Neuronal stem cell (in vitro differentiated cells): ENCODE measurements at regions not wholly inside any gene's neighbourhood (a gene's known extent, or its start where the extent isn't known, plus 50 kb on each side); places are given as distances from the start of the nearest gene placed in this dataset.

ENCODE experiments used
- DNase-seq: peaks from one replicate; pipeline ENCODE4 v3.0.0-alpha.2; 2013; ENCODE audit warnings: low spot score
- H2AFZ ChIP-seq: one replicate; pipeline ENCODE4 v1.6.1; 2013; ENCODE audit warnings: mild to moderate bottlenecking, low read length, inconsistent platforms
- H2AK5ac ChIP-seq: 2 replicates; pipeline ENCODE4 v1.6.1; 2013; ENCODE audit warnings: low read depth, mild to moderate bottlenecking, inconsistent platforms, low read length, moderate library complexity, mixed read lengths
- H2BK120ac ChIP-seq: 2 replicates; pipeline ENCODE4 v1.6.1; 2013; ENCODE audit warnings: low read depth, mild to moderate bottlenecking, inconsistent platforms, low read length, moderate library complexity, mixed read lengths
- H2BK12ac ChIP-seq: one replicate; pipeline ENCODE4 v1.6.1; 2013; ENCODE audit warnings: low read length, inconsistent platforms
- H2BK15ac ChIP-seq: 2 replicates; pipeline ENCODE4 v1.6.1; 2013; ENCODE audit warnings: mild to moderate bottlenecking, low read length, inconsistent platforms, mixed read lengths
- H2BK5ac ChIP-seq: one replicate; pipeline ENCODE4 v1.6.1; 2013; ENCODE audit warnings: inconsistent platforms, mild to moderate bottlenecking, low read length, moderate library complexity
- H3K14ac ChIP-seq: one replicate; pipeline ENCODE4 v1.6.1; 2013; ENCODE audit warnings: low read length, inconsistent platforms
- H3K18ac ChIP-seq: 2 replicates; pipeline ENCODE4 v1.6.1; 2013; ENCODE audit warnings: low read length, inconsistent platforms
- H3K23ac ChIP-seq: 2 replicates; pipeline ENCODE4 v1.6.1; 2013; ENCODE audit warnings: low read depth, mild to moderate bottlenecking, mixed read lengths, low read length, inconsistent platforms; ENCODE audit not compliant: poor library complexity
- H3K27ac ChIP-seq: replicated peaks from 3 replicates; pipeline ENCODE4 v1.5.1; 2013; ENCODE audit warnings: low read length, inconsistent platforms
- H3K27me3 ChIP-seq, 3 experiments: 2 replicates each; pipeline ENCODE4 v1.6.1; 2013; ENCODE audit warnings: low read length in 3 of 3, mild to moderate bottlenecking in 2 of 3, inconsistent platforms in 1 of 3, low read depth in 1 of 3, mixed read lengths in 1 of 3, moderate library complexity in 1 of 3; ENCODE audit not compliant: control insufficient read depth in 3 of 3, insufficient read depth in 3 of 3
- H3K36me3 ChIP-seq, 2 donors: replicated peaks in 1 of 2; 2 replicates each; pipeline ENCODE4 v1.6.1; 2013; ENCODE audit warnings: low read length in 2 of 2; ENCODE audit not compliant: control insufficient read depth in 2 of 2, insufficient read depth in 2 of 2
- H3K4ac ChIP-seq: 2 replicates; pipeline ENCODE4 v1.6.1; 2013; ENCODE audit warnings: inconsistent platforms, mild to moderate bottlenecking, low read length, moderate library complexity
- H3K4me1 ChIP-seq, 2 donors: 1 replicate in 1 of 2; 2 replicates in 1 of 2; pipeline ENCODE4 v1.6.1; 2013; ENCODE audit warnings: low read length in 2 of 2, low read depth in 1 of 2; ENCODE audit not compliant: control insufficient read depth in 2 of 2, insufficient read depth in 1 of 2
- H3K4me2 ChIP-seq: one replicate; pipeline ENCODE4 v1.6.1; 2013; ENCODE audit warnings: mild to moderate bottlenecking, low read length, inconsistent platforms; ENCODE audit not compliant: insufficient read depth, poor library complexity, severe bottlenecking
- H3K4me3 ChIP-seq, 2 donors: 2 replicates each; pipeline ENCODE4 v1.5.1; 2013; ENCODE audit warnings: low read length in 2 of 2, mild to moderate bottlenecking in 2 of 2, inconsistent platforms in 1 of 2, moderate library complexity in 1 of 2
- H3K79me1 ChIP-seq: one replicate; pipeline ENCODE4 v1.6.1; 2013; ENCODE audit warnings: low read depth, mild to moderate bottlenecking, inconsistent platforms, low read length, moderate library complexity
- H3K9ac ChIP-seq: one replicate; pipeline ENCODE4 v1.6.1; 2013; ENCODE audit warnings: mild to moderate bottlenecking, low read depth, low read length, inconsistent platforms; ENCODE audit not compliant: poor library complexity
- H3K9me3 ChIP-seq, 2 donors: replicated peaks in 1 of 2; 2 replicates each; pipeline versions ENCODE3 to v1.6.1; 2013; ENCODE audit warnings: low read length in 2 of 2, mild to moderate bottlenecking in 2 of 2, inconsistent platforms in 1 of 2, low read depth in 1 of 2, mixed read lengths in 1 of 2, moderate library complexity in 1 of 2; ENCODE audit not compliant: control insufficient read depth in 2 of 2, insufficient read depth in 1 of 2
- H4K8ac ChIP-seq: one replicate; pipeline ENCODE4 v1.6.1; 2013; ENCODE audit warnings: low read depth, mild to moderate bottlenecking, inconsistent platforms, low read length, moderate library complexity
- H4K91ac ChIP-seq: one replicate; pipeline ENCODE4 v1.6.1; 2013; ENCODE audit warnings: low read length, low read depth, mild to moderate bottlenecking, inconsistent platforms; ENCODE audit not compliant: poor library complexity
- WGBS, 2 donors: extraction: QIAGEN DNeasy Blood & Tissue Kit; methylation state at CpG; one replicate each; pipeline ENCODE4 v1.1.7; 2013; ENCODE audit warnings: missing lambda C conversion rate in 2 of 2, mixed read lengths in 1 of 2; ENCODE audit not compliant: insufficient read length in 2 of 2, insufficient replicate concordance in 1 of 2; ENCODE audit errors: extremely low coverage in 2 of 2; 5-methylcytosine and 5-hydroxymethylcytosine counted together

DNA sequence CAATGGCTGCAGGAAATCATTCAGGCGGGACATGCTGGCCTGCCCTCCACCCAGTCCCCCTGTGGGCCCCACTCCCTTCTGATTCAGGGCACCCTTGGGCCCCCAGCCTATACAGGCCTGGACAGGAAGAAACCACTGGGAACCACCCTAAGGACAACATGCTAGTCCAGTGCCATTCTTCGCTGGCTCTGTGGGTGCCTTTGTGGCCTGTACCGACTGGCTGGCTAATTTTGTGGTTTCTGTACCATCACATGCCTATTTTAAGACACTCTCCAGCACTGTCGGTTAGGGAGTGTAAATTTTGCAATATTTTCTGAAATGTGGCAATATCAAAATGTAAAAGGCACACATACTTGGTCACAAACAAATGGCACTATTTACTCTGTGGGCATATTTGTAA is 61.4 kb upstream of the POLG start:
- Histone ChIP-seq H3K14ac (no peak overlapping the region), H3K23ac (no peak overlapping the region), H4K8ac (no peak overlapping the region), H2AK5ac (no peak overlapping the region), H3K36me3 (no peaks in the 10 kb centered on the region), H3K79me1 (no peaks in the 10 kb centered on the region), H3K4me1 (peaks cover 10 to 17% of the 10 kb centered on the region in 2 donors), H4K91ac (no peak overlapping the region), H2AFZ (no peak overlapping the region), H3K27ac (no peak overlapping the region), H3K4me3 (no peak overlapping the region), H3K4me2 (no peak overlapping the region), H3K9ac (no peak overlapping the region), H3K18ac (no peak overlapping the region), H2BK5ac (no peak overlapping the region), H3K4ac (no peak overlapping the region), H3K9me3 (no peaks in the 10 kb centered on the region), H3K27me3 (peaks cover 33 to 92% (median 89%) of the 10 kb centered on the region in 3 experiments), H2BK12ac (no peak overlapping the region), H2BK15ac (no peak overlapping the region), H2BK120ac (no peak overlapping the region)
- DNase-seq = no peak
- WGBS, 2 donors = no CpG with 5 or more reads among the region's 4 CpGs

GRCh38 chr15:89395461-89395871 is 60.8 kb upstream of the POLG start:
- Histone ChIP-seq H4K91ac (no peak overlapping the region), H4K8ac (no peak overlapping the region), H3K4ac (no peak overlapping the region), H3K9ac (no peak overlapping the region), H3K4me2 (no peak overlapping the region), H2BK120ac (no peak overlapping the region), H3K23ac (no peak overlapping the region), H3K4me3 (no peak overlapping the region), H3K9me3 (no peaks in the 10 kb centered on the region), H3K27me3 (peaks cover 28 to 90% (median 84%) of the 10 kb centered on the region in 3 experiments), H3K4me1 (peaks cover 12 to 21% of the 10 kb centered on the region in 2 donors), H3K27ac (no peak overlapping the region), H3K14ac (peak overlapping the region; percentile 57), H2BK12ac (no peak overlapping the region), H2BK15ac (no peak overlapping the region), H3K18ac (peak overlapping the region; percentile 15), H3K36me3 (no peaks in the 10 kb centered on the region), H2BK5ac (no peak overlapping the region), H3K79me1 (no peaks in the 10 kb centered on the region), H2AK5ac (peak overlapping the region; percentile 72), H2AFZ (no peak overlapping the region)
- no peak for DNase-seq
- WGBS, 2 donors = no CpG with 5 or more reads among the region's 10 CpGs

DNA sequence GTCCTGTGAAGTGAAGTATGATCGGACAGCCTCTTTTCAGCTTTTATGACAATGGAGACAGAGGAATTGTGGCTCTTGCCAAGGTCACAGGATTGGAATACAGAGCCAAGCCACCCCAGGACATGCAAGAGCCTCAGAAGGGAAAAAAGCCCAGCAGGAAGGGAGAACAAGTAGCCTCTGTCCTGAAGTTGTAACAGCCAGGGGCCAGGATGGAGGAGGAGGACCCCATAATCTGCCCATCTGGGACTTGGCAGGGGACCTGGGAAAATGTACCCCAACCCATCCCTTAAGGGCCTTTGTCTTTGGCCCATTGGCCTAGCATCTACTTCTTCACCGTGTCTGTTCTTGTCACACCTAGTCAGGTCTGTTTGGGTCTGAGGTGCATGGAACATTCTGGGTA is 60.4 kb upstream of the POLG start:
- H3K4me1 ChIP-seq = peaks cover 17 to 26% of the 10 kb centered on the region in 2 donors
- no peaks in the 10 kb centered on the region for H3K9me3 ChIP-seq
- H2BK5ac ChIP-seq = no peak overlapping the region
- no peak overlapping the region for H2AFZ ChIP-seq
- no peak overlapping the region for H3K4ac ChIP-seq
- H3K14ac ChIP-seq = no peak overlapping the region
- DNase-seq = no peak
- no peak overlapping the region for H2BK12ac ChIP-seq
- H3K79me1 ChIP-seq = no peaks in the 10 kb centered on the region
- no peak overlapping the region for H4K8ac ChIP-seq
- H2BK120ac ChIP-seq = no peak overlapping the region
- H3K18ac ChIP-seq = peak overlapping the region; percentile 15
- no peak overlapping the region for H3K4me3 ChIP-seq
- no peak overlapping the region for H3K4me2 ChIP-seq
- no CpG with 5 or more reads among the region's 2 CpGs for WGBS, 2 donors
- no peaks in the 10 kb centered on the region for H3K36me3 ChIP-seq
- peak overlapping the region; percentile 72 for H2AK5ac ChIP-seq
- H3K9ac ChIP-seq = no peak overlapping the region
- H3K27ac ChIP-seq = no peak overlapping the region
- no peak overlapping the region for H2BK15ac ChIP-seq
- H4K91ac ChIP-seq = no peak overlapping the region
- no peak overlapping the region for H3K23ac ChIP-seq
- peaks cover 25 to 90% (median 79%) of the 10 kb centered on the region in 3 experiments for H3K27me3 ChIP-seq

DNA sequence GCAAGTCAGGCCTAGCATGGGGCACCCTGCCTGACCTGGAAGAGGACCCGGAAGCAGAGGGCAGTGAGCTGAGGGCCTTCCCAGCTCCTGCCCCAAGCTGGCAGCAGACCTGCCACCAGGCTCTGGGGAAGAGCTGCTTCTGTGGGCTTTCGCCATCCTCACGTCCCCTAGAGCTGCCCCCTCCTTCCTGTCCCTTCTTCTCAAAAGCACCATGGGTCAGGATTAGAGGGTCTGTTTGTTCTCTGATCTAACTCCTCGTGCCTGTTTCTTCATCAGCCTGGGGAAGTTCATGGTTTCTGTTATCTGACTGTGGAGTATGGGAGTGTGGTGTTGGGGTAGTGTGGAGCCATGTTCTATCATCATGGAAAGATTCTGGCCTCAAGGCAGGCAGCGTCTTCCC is 58.4 kb upstream of the POLG start:
- Histone ChIP-seq H2BK5ac (no peak overlapping the region), H3K9me3 (no peaks in the 10 kb centered on the region), H2BK12ac (no peak overlapping the region), H3K4me3 (no peak overlapping the region), H3K23ac (no peak overlapping the region), H3K27ac (no peak overlapping the region), H2AK5ac (no peak overlapping the region), H3K9ac (no peak overlapping the region), H3K18ac (no peak overlapping the region), H3K14ac (no peak overlapping the region), H3K27me3 (peaks cover 14 to 91% (median 59%) of the 10 kb centered on the region in 3 experiments), H2BK15ac (no peak overlapping the region), H4K91ac (no peak overlapping the region), H3K4ac (no peak overlapping the region), H2BK120ac (no peak overlapping the region), H4K8ac (no peak overlapping the region), H3K4me1 (peaks cover 28 to 40% of the 10 kb centered on the region in 2 donors), H3K79me1 (no peaks in the 10 kb centered on the region), H3K4me2 (no peak overlapping the region), H3K36me3 (no peaks in the 10 kb centered on the region), H2AFZ (no peak overlapping the region)
- no CpG with 5 or more reads among the region's 5 CpGs for WGBS, 2 donors
- no peak for DNase-seq
